Activated CD4-positive, alpha-beta T cell treated with anti-CD3 and anti-CD28 coated beads for 48 hours (primary cell): ENCODE measurements at regions not wholly inside any gene's neighbourhood (a gene's known extent, or its start where the extent isn't known, plus 50 kb on each side); places are given as distances from the start of the nearest gene placed in this dataset.
"Not testable (repeated sequence)": the region's sequence is repeated elsewhere in the genome, so short reads cannot be mapped to it uniquely, and the experiment has no call there.

ENCODE experiments used
- DNase-seq: peaks from one replicate; pipeline ENCODE4 v3.0.0-alpha.2; 2020

- not testable (repeated sequence) for DNase-seq
Observed at GRCh38 chr3:15993660-15994059, 180.8 kb upstream of the GALNT15 start.

- not testable (repeated sequence) for DNase-seq
Observed at GRCh38 chr3:15996496-15996895, 178.0 kb upstream of the GALNT15 start.

- DNase-seq = no peak
Observed at GRCh38 chr3:15997274-15997943, 177.1 kb upstream of the GALNT15 start.

- DNase-seq = no peak
Observed at GRCh38 chr3:15998911-15999310, 175.6 kb upstream of the GALNT15 start.

GRCh38 chr3:16004812-16005211, 169.7 kb upstream of the GALNT15 start:
- DNase-seq = no peak

- DNase-seq = no peak
Observed at GRCh38 chr3:16011376-16011775, 163.1 kb upstream of the GALNT15 start.

GRCh38 chr3:16012086-16012485, 162.4 kb upstream of the GALNT15 start:
- DNase-seq = no peak

GRCh38 chr3:16013568-16013967, 160.9 kb upstream of the GALNT15 start:
- no peak for DNase-seq

GRCh38 chr3:16021801-16022200, 152.7 kb upstream of the GALNT15 start:
- DNase-seq = not testable (repeated sequence)

GRCh38 chr3:16023881-16024280, 150.6 kb upstream of the GALNT15 start:
- DNase-seq = not testable (repeated sequence)

- DNase-seq = no peak
Observed at GRCh38 chr3:16024548-16024947, 149.9 kb upstream of the GALNT15 start.

GRCh38 chr3:16026753-16027152, 147.7 kb upstream of the GALNT15 start:
- DNase-seq = no peak

- no peak for DNase-seq
Observed at GRCh38 chr3:16028604-16029003, 145.9 kb upstream of the GALNT15 start.

- no peak for DNase-seq
Observed at GRCh38 chr3:16030342-16030741, 144.1 kb upstream of the GALNT15 start.

- DNase-seq = no peak
Observed at GRCh38 chr3:16031434-16031833, 143.0 kb upstream of the GALNT15 start.

- no peak for DNase-seq
Observed at GRCh38 chr3:16033889-16034687, 140.4 kb upstream of the GALNT15 start.

GRCh38 chr3:16040991-16041390, 133.5 kb upstream of the GALNT15 start:
- no peak for DNase-seq

- peak; percentile 52 for DNase-seq
Observed at GRCh38 chr3:16048435-16049318, 125.8 kb upstream of the GALNT15 start.

GRCh38 chr3:16050641-16051467, 123.6 kb upstream of the GALNT15 start:
- DNase-seq = no peak

GRCh38 chr3:16051691-16052090, 122.8 kb upstream of the GALNT15 start:
- no peak for DNase-seq

GRCh38 chr3:16052964-16053363, 121.5 kb upstream of the GALNT15 start:
- no peak for DNase-seq

- no peak for DNase-seq
Observed at GRCh38 chr3:16053794-16054193, 120.7 kb upstream of the GALNT15 start.
